ENCODE measurements at regions not wholly inside any gene's neighbourhood (a gene's known extent, or its start where the extent isn't known, plus 50 kb on each side); places are given as distances from the start of the nearest gene placed in this dataset.

- H3K27me3 ChIP-seq = no peaks in the 10 kb centered on the region
- TF ChIP-seq, protein P1, sequence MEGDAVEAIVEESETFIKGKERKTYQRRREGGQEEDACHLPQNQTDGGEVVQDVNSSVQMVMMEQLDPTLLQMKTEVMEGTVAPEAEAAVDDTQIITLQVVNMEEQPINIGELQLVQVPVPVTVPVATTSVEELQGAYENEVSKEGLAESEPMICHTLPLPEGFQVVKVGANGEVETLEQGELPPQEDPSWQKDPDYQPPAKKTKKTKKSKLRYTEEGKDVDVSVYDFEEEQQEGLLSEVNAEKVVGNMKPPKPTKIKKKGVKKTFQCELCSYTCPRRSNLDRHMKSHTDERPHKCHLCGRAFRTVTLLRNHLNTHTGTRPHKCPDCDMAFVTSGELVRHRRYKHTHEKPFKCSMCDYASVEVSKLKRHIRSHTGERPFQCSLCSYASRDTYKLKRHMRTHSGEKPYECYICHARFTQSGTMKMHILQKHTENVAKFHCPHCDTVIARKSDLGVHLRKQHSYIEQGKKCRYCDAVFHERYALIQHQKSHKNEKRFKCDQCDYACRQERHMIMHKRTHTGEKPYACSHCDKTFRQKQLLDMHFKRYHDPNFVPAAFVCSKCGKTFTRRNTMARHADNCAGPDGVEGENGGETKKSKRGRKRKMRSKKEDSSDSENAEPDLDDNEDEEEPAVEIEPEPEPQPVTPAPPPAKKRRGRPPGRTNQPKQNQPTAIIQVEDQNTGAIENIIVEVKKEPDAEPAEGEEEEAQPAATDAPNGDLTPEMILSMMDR (IDR thresholded peaks at IDR 0.05) = no peak
- intact Hi-C loops (cut with DNase I; ENCODE audit: low total_unique reads) = no loop called here
- no peak overlapping the region for H3K27ac ChIP-seq
- H3K4me3 ChIP-seq = no peak overlapping the region
- H3K4me1 ChIP-seq = no peaks in the 10 kb centered on the region
- H3K9me3 ChIP-seq = peaks cover 0 to 6% (median 0%) of the 10 kb centered on the region in 3 donors
- DNase-seq = no peak
- H3K36me3 ChIP-seq = no peaks in the 10 kb centered on the region
These were observed 282.7 kb downstream of the BAMBI start for GRCh38 chr10:28959850-28960501.

DNA sequence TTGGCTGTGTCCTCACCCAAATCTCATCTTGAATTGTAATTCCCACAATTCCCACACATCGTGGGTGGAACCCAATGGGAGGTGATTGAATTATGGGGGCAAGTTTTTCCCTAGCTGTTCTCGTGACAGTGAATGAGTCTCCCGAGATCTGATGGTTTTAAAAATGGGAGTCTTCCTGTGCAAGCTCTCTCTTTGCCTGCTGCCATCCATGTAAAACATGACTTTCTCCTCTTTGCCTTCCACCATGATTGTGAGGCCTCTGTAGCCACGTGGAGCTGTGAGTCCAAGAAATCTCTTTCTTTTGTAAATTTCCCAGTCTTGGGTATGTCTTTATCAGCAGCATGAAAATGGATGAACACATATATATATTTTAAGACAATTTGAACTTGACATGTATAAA lies 285.4 kb downstream of the BAMBI start:
- Histone ChIP-seq H3K36me3 (no peaks in the 10 kb centered on the region), H3K9me3 (peaks cover 0 to 2% (median 0%) of the 10 kb centered on the region in 3 donors), H3K4me1 (no peaks in the 10 kb centered on the region), H3K27ac (no peak overlapping the region), H3K4me3 (no peak overlapping the region), H3K27me3 (no peaks in the 10 kb centered on the region)
- intact Hi-C loops (cut with DNase I; ENCODE audit: low total_unique reads) = no loop called here
- DNase-seq = no peak
- TF ChIP-seq, protein P1 (IDR thresholded peaks at IDR 0.05) = no peak

DNA sequence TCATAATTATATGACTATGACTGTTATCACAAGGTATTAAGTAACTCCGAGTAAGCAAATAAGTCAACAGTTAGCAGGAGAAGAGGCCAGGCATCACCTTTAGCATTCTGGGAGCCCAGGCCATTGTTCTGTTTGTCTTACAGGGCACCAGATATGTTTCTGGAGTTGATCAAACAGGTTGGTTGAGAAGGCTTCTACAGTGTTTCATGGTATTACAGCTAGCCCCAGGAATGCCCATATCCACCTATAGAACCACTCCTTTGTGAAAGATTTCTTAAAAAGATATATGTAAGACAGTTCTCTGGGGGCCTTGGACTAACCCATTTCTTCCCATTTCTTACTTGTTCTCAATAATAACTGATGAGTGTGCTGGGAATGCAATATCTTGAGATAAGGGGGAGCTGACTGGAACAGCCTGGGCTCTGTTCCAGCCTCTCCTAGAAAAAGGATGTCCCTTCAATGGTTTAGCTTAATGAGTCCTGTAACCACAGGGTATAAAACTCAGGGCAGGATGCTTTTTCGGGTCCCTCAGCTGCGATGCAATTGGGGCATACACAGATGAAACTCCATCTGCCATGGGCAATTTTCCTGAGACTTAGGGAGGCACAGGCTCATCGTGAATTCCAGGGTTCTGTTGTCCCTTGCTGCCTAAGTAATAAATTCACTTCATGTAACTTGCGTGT lies 286.4 kb downstream of the BAMBI start:
- no peak for DNase-seq
- no peaks in the 10 kb centered on the region for H3K9me3 ChIP-seq
- intact Hi-C loops (cut with DNase I; ENCODE audit: low total_unique reads) = no loop called here
- H3K4me1 ChIP-seq = no peaks in the 10 kb centered on the region
- no peak overlapping the region for H3K27ac ChIP-seq
- no peak overlapping the region for H3K4me3 ChIP-seq
- no peaks in the 10 kb centered on the region for H3K36me3 ChIP-seq
- H3K27me3 ChIP-seq = no peaks in the 10 kb centered on the region
- TF ChIP-seq, protein P1 (IDR thresholded peaks at IDR 0.05) = no peak

- no peak for DNase-seq
- Histone ChIP-seq H3K4me1 (peaks cover 0 to 6% (median 0%) of the 10 kb centered on the region in 4 donors), H3K27ac (no peak overlapping the region), H3K27me3 (no peaks in the 10 kb centered on the region), H3K36me3 (no peaks in the 10 kb centered on the region), H3K4me3 (no peak overlapping the region), H3K9me3 (no peaks in the 10 kb centered on the region)
- TF ChIP-seq, protein P1 (IDR thresholded peaks at IDR 0.05) = no peak
- intact Hi-C loops (cut with DNase I; ENCODE audit: low total_unique reads) = no loop called here
These were observed 288.6 kb downstream of the BAMBI start for GRCh38 chr10:28965937-28966336.

DNA sequence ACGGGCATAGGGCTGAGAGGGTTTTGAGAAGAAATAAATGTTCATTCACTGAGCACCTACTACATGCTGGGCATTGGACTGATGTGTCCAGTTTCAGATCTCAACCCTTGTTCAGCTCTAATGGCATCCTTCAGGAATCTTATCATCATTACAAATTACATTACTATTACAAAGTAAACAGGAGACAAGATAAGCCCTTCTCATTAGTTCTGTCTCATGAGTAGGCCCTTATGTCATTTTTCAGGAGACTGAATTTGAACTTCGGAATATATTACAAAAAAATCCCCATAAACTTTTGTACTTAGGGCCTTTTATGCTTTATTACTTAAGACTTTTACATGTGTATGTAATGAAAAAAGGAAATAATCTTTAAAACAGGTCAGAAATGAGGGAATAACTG lies 289.7 kb downstream of the BAMBI start:
- no peak for DNase-seq
- intact Hi-C loops (cut with DNase I; ENCODE audit: low total_unique reads) = no loop called here

More for the DNA sequence above, 289.7 kb downstream of the BAMBI start:
- no peak overlapping the region for H3K4me3 ChIP-seq
- no peaks in the 10 kb centered on the region for H3K9me3 ChIP-seq
- H3K27ac ChIP-seq = no peak overlapping the region
- H3K27me3 ChIP-seq = no peaks in the 10 kb centered on the region
- H3K36me3 ChIP-seq = no peaks in the 10 kb centered on the region
- TF ChIP-seq, protein P1 (IDR thresholded peaks at IDR 0.05) = no peak
- H3K4me1 ChIP-seq = peaks cover 0 to 6% (median 0%) of the 10 kb centered on the region in 4 donors
